HPDE6-E6E7 (cell line): ENCODE measurements at regions not wholly inside any gene's neighbourhood (a gene's known extent, or its start where the extent isn't known, plus 50 kb on each side); places are given as distances from the start of the nearest gene placed in this dataset.

Source experiments
- DNase-seq: peaks from one replicate; pipeline ENCODE4 v3.0.0; 2011; ENCODE audit warnings: missing footprints; ENCODE audit errors: extremely low spot score

DNA sequence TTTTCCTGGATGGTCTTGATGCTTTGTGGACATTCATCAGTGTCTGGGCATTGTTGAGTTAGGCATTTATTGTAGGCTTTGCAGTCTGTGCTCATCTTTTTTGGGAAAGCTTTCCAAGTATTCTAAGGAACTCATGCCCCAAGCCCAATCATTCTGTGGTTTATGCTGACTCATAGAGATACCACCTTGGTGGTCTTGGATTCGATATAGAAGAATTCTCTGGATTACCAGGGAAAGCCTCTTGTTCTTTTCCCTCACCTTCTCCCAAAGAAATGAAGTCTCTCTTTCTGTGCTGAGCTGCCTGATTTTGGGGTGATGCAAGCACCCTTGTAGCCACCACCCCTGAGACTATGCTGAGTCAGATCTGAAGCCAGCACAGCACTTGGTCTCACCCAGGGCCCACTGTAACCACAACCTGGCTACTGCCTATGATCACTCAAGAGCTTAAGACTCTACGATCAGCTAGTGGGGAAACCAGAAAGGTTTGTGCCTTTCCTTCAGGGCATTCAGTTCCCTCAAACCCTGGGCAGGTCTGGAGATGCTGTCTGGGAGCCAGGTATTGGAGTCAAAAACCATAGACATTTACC is 422.6 kb downstream of the NUF2 start:
- no peak for DNase-seq

DNA sequence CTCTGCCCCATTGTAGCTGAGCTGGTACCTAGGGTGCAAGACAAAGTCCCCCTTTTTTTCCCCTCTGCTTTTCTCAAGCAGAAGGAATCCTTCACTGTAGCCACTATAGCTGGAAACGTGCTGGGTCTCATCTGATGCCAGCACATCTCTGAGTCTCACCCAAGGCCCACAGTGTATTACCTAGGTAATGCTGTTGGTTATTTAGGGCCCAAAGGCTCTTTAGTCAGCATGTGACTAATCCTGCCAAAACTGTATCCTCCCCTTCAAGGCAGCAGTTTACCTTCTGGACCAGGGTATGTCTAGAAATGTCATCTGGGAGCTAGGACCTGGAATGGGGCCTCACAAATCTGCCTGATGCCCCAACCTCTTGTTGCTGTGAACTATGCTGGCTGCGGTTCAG is 423.4 kb downstream of the NUF2 start:
- DNase-seq: no peak

DNA sequence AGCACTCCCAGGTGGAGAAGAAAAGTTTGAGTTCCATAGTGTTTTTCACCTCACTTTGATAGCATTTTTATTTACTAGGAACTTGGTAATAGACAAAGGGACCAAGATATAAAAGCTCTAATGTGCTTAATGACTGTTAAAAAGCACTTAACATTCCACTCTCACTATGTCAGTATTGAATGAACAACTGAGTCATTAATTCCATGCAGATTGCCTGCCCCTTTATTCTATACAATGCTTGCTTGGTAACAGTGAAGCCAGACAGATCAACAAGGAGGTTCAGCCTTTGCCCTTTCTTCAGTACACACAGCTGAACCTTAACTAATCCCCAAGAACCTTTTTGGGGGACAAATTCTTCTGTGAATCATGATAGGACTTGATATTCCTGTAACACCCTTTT is 425.5 kb downstream of the NUF2 start:
- DNase-seq: no peak

DNA sequence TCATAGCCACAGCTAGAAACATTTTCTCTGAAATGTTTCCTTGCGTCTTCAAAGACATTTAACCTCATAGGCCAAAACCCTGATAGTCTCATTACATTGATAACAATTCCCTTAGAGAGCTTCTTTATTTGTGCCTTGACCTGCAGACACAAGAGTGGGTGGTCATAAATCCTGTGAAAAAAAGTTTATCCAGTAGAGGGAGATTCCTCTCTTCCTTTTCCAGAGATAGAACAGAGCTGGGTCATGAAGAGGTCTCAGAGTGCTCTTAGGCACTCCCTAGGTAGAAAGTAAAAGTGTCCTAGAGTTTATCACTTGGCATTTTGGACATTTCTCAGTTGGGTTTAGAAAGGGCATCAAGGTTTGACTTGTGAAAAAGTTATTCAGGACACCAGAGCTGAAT is 426.1 kb downstream of the NUF2 start:
- DNase-seq: no peak

DNA sequence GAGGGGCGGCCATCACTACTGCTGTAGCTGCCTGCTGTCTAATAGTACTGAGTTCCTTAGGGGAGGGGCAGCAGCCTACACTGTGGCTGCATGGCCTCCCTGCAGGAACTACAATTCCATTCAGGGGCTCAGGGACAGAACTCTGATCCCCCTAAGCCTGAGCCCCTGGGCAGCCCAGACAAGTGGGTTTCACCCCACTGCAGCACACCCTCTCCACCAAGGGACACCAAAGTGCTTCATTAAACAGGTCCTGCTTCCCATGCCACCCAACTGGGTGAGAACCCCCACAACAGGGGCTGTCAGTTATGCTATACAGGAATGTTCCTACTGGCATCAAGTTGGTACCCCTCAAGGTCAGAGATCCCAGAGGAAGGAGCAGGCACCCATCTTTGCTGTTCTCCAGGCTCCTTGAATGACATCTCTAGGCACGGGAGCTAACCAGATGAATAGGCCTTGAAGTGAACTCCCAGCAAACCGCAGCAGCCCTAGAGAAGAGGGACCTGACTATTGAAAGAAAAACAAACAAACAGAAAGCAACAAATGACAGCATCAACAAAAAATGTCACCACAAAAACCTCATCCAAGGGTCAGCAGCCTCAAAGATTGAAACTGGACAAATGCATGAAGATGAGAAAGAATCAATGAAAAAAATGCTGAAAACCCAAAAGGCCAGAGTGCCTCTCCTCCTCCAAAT is 437.4 kb downstream of the NUF2 start:
- no peak for DNase-seq

DNA sequence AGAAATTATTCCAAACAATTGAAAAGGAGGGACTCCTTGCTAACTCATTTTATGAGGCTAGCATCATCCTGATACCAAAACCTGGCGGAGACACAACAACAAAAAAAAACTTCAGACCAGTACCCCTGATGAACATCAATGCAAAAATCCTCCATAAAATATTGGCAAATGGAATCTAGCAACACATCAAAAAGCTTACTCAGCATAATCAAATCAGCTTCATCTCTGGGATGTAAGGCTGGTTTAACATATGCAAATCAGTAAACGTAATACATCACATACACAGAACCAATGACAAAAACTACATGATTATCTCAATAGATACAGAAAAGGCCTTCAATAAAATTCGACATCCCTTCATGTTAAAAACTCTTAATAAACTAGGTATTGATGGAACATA is 440.1 kb downstream of the NUF2 start:
- DNase-seq: no peak

DNA sequence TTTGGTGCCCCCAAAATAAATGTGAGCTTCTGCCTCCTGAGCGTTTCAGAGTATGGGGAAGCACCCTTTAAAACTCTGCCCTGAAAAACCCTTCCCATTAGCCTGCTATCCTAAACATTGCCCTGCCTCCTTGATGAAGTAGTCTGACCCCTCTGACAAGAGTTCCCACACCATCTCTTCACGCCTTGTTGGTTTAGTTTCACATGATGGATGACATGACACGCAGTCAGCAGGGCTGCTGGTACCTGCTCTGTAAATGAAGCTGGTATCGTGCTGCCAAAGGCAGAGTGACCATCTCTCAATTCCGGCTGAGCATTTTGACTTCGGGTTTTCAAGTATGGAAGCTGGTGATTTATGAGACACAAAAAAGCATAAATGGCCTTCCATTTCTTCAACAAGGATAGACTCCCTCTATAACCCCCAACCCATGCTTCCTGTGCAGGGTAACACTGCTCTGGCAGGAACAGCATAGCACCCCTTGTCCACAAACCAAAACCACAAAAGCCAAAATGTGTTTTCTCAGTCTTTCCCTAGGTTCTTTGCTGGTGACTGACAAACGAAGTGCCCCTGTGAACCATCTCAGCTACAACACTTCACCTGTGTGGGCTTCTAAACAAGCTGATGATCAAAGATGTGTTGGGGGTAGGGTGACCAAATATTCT is 444.6 kb downstream of the NUF2 start:
- no peak for DNase-seq

DNA sequence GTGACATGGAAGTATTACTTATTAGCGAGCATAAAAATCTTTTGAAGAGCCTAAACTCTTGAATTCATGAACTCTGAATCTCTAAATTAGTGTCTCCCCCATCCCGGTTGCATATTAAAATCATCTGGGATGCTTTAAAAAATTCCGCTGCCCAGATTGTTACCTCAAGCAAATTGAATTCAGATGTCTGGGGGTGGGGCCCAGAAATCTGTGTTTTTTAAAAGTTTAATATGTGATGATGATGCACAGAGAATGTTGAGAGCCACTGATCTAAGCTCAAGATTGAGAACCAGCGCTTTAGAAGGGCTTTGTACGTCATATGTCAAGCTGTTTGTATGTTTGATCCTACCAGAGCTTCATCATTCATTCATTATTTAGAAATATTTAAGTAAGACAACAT is 446.8 kb downstream of the NUF2 start:
- no peak for DNase-seq

DNA sequence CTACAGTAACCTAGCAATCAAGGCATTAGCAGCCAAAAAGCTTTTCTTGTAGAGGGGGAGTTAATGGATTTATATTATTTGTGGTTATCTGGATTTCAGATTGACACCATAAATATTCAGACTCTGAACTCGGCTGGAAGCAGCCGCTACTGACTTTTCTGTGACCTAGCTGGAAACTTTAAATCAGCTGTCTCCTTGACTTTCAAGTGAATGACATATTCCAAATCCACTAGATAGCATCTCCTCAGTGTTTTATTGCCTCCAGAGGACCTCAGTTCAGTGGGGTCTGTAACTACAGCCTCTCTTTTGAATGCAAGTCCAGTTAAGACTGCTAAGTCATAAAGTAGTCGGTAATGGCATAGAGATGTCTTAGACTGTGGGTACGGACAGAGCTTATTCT is 448.5 kb downstream of the NUF2 start:
- DNase-seq: no peak

DNA sequence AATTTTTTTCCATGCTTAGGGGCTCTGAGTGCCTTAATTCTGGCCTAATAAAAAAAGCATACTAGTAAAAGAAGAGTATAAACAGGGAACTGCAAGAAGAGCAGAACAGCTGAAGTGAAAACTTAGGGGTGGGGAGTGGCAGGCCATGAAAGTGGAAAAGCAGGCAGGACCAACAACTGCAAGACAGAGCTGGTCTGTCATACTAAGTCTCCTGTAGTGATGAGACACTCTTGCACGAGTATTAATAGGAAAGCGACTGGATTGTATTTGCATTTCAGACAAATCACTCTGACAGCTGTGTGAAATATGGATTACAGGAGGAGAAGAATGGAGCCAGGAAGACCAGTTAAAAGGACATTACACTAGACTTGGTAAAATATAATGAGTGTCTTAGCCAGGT is 449.9 kb downstream of the NUF2 start:
- DNase-seq: no peak

DNA sequence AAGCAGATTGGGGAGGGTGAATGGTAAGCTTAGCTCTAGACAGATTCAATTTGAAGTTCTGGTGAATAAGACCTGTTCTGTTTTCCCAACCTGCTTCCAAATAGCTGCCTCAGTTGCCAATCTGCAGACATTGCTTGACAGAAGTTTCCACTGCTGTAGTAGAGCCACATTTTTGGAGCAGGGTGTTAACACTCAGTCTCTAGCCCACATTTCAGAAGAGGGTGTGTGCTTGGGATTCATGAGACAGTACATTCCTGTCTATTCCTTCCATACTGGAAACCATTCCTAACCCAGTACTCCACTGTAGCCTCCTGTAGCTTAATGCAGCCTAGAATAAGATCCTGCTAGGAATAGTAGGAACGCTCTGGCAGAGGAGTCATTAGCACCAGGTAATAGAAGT is 450.5 kb downstream of the NUF2 start:
- no peak for DNase-seq

DNA sequence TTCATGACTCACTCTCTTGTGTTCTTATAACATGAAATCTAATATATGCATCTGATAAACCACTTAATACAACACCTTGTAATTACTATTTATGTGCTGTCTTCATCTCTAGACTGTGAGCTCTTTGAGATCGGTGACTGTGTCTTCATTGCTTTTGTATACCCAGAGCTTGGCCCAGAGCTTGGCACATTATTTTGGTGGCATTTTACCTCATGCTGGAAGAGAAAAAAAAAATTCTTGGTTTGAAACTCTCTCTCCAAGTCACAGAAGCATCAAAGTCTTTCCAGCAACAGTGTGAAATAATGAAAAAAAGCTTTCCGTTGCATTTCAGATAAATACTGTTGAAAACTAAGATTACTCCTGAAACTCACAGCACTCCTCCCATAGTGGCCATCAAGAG is 451.6 kb downstream of the NUF2 start:
- DNase-seq: no peak

DNA sequence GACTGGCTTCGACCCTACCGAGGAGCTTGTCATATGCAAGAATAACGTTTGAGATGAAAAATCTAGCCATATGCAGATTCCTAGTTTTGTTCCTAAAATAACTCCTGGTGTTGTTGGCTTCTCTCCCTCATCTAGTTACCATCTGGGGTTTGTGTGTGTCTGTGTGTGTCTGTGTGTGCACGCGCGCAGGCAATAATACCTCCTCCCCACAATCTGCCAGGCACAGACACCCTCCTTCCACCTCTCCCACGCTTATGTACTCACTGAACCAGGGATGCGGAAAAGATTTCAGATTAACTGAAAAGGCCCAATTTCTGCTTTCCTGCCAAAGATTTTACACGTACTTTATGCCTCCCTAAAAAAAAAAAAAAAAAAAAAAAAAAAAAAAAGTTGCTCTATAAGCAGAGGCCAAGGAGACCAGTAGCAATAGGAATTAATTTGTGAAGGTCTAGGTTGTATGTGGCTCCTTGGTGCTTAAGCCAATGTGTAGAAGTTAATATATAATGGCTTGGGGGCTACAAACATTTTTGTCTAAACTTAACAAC is 452.7 kb downstream of the NUF2 start:
- DNase-seq: no peak

DNA sequence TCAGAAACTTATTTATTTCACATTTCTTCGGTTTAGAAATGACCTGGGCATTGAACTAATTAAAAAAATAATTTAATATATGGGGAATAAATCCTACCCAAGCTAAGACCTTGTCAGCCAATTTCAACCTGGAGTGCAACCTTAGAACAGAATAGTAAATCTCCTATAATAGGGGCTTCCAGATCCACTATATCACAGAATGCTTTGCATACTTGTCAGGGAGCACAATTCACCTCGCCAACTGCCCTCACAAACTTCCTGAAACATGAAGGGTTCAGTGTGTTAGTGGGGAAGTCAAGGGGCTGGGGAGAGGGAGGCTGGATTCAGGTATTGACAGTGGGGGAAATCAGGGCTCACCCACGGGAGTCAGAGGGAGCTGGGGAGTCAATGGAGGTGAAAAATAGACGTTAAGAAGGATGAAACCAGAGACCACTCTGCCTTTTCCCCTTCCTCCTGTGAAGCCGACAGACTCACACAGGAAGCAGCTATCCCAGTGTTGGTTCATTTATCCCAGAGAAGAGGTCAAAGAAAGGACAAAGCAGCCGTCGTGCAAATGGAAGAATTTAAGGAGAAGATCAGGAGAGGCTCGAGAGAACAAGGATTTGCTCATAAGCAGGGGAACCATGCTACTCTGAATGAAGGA is 453.3 kb downstream of the NUF2 start:
- DNase-seq: no peak

DNA sequence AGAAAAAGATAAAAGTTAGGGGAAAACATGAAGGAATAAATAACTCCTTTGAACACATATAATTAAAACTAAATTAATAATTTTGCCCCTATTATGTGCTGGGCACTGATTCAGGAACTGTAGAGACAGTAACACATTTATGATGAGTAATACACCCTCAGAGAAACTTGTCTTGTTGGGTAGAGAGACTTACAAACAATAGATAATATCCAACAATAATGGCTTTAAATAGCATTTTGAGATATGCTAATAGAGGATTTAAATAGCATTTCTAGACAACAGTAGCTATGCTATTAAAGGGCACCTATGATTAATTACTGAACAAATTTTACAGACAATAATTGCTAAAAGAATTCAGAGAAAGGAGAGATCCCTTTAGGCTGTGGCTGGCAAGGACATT is 455.5 kb downstream of the NUF2 start:
- DNase-seq: no peak

DNA sequence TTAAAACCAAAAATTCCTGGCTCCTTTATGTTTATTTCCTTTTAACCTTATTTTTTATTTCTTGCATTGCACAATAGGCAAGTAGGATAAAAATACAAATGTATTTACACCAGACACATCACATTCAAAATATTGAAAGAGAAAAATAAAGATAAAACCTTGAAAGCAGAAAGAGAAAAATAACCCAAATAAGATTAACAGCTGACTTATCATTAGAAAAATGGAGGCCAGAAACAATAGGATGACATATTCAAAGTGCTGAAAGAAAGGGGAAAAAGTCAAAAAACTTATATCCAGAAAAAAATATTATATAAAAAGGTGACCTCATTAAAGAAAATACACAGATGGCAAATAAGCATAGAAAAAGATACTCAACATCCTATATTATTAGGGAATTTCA is 459.4 kb downstream of the NUF2 start:
- DNase-seq: no peak

DNA sequence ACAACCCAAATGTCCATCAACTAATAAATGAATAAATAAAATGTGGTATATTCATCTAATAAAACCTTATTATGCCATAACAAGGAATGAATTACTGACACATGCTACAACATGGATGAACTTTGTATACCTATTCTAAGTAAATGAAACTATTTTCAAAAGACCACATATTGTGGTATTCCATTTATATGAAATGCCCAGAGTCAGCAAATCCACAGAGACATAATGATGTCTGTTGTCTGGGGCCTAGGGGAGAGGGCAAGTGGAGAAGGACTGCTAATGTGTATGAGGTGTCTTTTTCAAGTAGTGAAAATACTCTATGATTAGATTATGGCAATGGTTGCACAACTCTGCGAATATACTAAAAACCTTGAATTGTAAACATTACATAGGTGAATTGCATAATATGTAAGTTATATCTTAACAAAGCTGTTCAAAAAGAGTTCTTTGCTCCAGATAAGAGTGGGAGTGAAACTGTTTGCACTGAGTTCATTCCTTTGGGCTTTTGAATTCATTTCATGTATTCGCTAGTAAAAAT is 464.2 kb downstream of the NUF2 start:
- DNase-seq: no peak

DNA sequence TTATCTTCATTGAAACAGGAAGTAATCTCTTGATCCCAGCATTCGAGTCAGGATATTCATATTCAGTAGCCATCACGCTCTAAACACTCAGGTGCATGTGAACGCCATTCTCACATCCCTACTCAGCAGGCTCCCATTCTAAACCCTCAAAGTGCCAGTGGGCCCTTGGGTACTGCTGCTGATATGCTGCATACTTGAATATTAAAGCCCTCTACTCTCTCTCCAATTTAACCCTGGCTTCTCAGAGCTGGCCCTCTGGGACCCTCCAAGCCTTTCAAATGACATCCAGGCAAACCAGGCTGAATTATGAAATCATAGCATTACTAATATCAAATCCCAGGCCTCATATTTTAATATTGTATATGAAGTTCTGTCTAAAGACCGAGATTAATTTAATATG is 468.2 kb downstream of the NUF2 start:
- DNase-seq: no peak

DNA sequence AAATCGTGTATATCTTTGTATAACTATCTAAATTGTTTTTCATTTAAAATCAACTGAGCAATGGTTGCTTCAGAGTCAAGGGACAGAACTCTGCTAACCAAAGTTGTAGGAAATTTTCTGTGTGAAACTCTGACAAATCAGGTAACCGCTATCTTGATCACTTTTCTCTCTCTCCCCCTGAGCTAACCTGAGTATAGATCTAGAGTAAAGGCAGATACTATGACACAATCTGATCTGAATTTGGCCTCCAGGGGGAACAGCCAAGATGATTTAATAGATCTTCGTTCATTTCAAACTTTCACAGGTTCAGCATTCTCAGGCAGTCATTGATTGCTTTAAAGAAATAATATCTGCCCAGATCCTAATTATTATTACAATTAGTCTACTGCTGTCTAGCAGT is 472.8 kb downstream of the NUF2 start:
- no peak for DNase-seq

DNA sequence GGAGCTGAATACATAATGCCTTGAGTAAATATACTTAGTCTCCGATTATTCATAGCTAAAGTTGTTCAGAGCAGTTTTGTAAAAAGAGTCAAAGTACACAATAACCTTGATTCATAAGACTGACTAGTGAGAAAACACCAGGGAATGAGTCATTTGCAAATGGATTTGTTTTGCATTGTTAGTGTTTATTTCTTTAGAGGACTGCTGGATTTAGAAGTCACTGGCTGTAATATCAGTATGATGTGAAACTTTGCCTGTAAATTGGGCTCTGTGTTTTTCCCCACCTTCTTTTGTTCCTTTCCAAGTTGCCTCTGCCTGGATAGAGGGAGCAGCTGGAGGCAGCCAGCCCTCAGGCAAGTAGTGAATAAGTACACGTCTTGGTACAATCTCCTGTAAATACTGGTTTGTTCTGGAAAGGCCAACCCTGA is 474.7 kb downstream of the NUF2 start:
- no peak for DNase-seq

DNA sequence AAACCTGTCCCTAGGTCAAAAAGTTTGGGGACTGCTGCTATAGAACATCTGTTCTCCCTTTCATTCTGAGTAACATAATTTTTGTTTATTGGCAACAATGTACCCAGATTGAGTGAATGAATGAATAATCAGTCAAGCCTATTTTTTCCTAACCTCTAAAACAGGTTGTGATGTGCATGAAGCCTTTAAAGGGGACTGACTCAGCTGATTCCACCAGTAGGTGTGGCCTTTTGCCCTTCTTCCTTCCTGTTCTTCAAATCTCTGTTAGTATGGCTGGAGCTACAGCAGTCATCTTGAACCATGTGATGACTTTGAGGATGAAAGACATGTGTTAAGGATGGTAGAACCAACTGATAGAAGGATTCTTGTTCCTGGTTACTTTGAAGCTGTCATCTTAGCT is 476.1 kb downstream of the NUF2 start:
- no peak for DNase-seq

DNA sequence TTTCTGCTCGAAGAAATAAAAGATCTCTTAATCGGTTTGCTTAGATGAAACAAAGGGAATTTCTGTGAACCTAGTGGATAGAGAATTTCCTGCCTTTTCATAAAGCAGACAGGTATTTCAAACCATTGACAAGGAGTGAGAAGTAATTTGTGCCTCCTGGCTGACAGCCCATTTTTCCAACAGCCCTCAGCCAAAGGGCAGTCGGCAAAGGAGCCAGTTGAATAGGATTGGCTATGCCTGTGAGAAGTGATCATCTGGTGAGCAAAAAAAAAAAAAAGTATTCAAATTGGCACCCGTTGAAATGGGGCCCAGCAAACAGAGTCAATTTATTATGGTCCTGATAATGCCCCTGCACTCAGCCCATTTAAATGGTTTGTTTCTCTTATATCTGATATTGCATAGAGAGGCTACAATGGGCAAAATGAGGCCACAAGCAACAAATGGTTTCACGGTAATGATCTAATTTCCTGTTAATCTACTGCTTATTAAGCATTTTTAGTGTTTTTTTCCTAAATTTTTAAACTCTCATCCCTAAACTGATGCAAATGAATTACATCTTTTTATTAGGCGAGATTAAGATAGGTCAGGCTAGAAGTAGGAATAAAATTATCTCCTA is 477.5 kb downstream of the NUF2 start:
- DNase-seq: no peak
